ENCODE measurements at regions not wholly inside any gene's neighbourhood (a gene's known extent, or its start where the extent isn't known, plus 50 kb on each side); places are given as distances from the start of the nearest gene placed in this dataset.

DNA sequence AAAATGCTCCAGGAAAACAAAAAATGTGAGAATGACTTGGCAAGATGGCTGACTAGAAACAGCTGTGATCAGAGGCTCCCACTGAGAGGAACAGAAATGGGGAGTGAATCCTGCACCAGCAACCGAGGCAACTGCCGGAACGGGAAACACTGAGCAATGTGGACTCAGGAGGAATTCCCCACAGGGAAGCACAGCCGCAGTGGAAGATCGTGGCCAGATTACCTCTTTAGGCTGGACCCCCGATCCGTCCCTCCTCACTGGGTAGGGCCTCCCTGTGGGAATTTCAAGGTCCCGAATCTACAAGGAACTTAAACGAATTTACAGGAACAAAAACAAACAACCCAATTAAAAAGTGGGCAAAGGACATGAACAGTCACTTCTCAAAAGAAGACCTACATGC lies 385.2 kb upstream of the MCTP2 start:
- Histone ChIP-seq H3K4me3 (no peak overlapping the region), H3K27me3 (no peaks in the 10 kb centered on the region), H3K4me1 (no peaks in the 10 kb centered on the region), H3K36me3 (no peaks in the 10 kb centered on the region), H3K27ac (no peak overlapping the region), H3K9me3 (peaks cover 0 to 9% (median 0%) of the 10 kb centered on the region in 11 donors)
- intact Hi-C loops (cut with DNase I) = no loop called here
- 69 to 70% methylated on average over 9 of the region's 9 CpGs for WGBS, 2 donors
- TF ChIP-seq, protein P1, sequence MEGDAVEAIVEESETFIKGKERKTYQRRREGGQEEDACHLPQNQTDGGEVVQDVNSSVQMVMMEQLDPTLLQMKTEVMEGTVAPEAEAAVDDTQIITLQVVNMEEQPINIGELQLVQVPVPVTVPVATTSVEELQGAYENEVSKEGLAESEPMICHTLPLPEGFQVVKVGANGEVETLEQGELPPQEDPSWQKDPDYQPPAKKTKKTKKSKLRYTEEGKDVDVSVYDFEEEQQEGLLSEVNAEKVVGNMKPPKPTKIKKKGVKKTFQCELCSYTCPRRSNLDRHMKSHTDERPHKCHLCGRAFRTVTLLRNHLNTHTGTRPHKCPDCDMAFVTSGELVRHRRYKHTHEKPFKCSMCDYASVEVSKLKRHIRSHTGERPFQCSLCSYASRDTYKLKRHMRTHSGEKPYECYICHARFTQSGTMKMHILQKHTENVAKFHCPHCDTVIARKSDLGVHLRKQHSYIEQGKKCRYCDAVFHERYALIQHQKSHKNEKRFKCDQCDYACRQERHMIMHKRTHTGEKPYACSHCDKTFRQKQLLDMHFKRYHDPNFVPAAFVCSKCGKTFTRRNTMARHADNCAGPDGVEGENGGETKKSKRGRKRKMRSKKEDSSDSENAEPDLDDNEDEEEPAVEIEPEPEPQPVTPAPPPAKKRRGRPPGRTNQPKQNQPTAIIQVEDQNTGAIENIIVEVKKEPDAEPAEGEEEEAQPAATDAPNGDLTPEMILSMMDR (IDR thresholded peaks at IDR 0.05) = no peak
- ATAC-seq (no peak), DNase-seq (no peak)

GRCh38 chr15:93837450-93837849 lies 393.9 kb upstream of the MCTP2 start:
- peaks cover 0 to 14% (median 0%) of the 10 kb centered on the region in 11 donors for H3K9me3 ChIP-seq
- ATAC-seq (no peak), DNase-seq (no peak)
- no peaks in the 10 kb centered on the region for H3K27me3 ChIP-seq
- TF ChIP-seq, protein P1 (IDR thresholded peaks at IDR 0.05) = no peak
- H3K4me3 ChIP-seq = no peak overlapping the region
- intact Hi-C loops (cut with DNase I) = no loop called here
- H3K4me1 ChIP-seq = no peaks in the 10 kb centered on the region
- 88 to 89% methylated on average over 3 of the region's 3 CpGs for WGBS, 2 donors
- no peak overlapping the region for H3K27ac ChIP-seq
- H3K36me3 ChIP-seq = no peaks in the 10 kb centered on the region

DNA sequence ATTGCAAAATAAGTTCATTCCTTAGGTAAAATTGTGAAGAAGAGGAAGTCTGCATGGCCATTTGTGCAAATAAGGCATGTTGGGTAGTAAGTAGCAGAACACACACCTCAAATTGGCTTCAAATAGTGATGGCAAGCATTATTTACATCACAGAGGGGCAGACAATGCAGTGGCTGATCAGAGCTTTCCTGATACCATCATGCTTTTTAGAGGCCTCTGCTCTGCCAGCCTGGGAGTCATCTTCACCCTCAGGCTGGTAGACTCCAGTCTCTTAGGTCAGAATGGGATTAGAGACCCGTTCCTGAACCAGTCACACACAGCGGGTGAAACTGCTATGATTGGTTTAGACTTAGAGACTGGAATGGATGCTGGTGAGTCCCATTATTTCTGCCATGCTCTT lies 396.0 kb upstream of the MCTP2 start:
- ATAC-seq (no peak), DNase-seq (no peak)
- Histone ChIP-seq H3K4me3 (no peak overlapping the region), H3K4me1 (peaks cover 0 to 2% (median 0%) of the 10 kb centered on the region in 9 donors), H3K27ac (no peak overlapping the region), H3K36me3 (no peaks in the 10 kb centered on the region), H3K27me3 (no peaks in the 10 kb centered on the region), H3K9me3 (peaks cover 0 to 7% (median 0%) of the 10 kb centered on the region in 11 donors)
- 70 to 76% methylated on average over 2 of the region's 2 CpGs for WGBS, 2 donors
- intact Hi-C loops (cut with DNase I) = no loop called here
- TF ChIP-seq, protein P1 (IDR thresholded peaks at IDR 0.05) = no peak

DNA sequence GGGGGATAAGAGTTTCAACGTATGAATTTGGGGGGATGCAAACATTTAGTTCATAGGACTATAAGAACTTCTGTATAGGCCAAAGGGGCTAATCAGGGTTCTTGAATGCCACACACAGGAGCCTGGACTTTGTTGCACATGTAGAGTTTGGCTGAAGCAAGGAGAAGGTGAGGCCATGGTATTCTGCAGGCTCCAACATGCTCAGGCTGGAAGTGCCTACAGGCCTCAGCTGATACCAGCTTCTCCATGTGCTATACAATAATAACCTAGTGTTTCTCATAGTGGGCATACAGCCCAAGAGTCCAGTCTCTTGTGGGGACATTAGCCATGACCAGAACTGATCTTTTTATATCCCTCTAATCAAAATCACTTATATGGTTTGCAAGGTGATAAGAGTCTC lies 399.7 kb upstream of the MCTP2 start:
- no peak overlapping the region for H3K27ac ChIP-seq
- TF ChIP-seq, protein P1 (IDR thresholded peaks at IDR 0.05) = no peak
- no peaks in the 10 kb centered on the region for H3K36me3 ChIP-seq
- ATAC-seq = no peak
- no peak for DNase-seq
- no peaks in the 10 kb centered on the region for H3K27me3 ChIP-seq
- no peak overlapping the region for H3K4me3 ChIP-seq
- peaks cover 0 to 5% (median 0%) of the 10 kb centered on the region in 9 donors for H3K4me1 ChIP-seq
- WGBS, 2 donors = 76 to 84% methylated on average over 1 of the region's 1 CpG
- intact Hi-C loops (cut with DNase I) = no loop called here
- H3K9me3 ChIP-seq = no peaks in the 10 kb centered on the region

Data from heart right ventricle (tissue), 16 donors.